PFSK-1 (cell line): ENCODE measurements at regions not wholly inside any gene's neighbourhood (a gene's known extent, or its start where the extent isn't known, plus 50 kb on each side); places are given as distances from the start of the nearest gene placed in this dataset.

Experiments
- FOXP2 ChIP-seq: optimal IDR thresholded peaks from 2 replicates; pipeline ENCODE3; 2011; ENCODE audit warnings: borderline replicate concordance, control low read depth, inconsistent platforms; ENCODE audit not compliant: insufficient read depth; ENCODE audit errors: extremely low read length, extremely low read depth
- POLR2AphosphoS5 ChIP-seq: IDR thresholded peaks from 2 replicates; pipeline ENCODE4 v1.6.1; 2012; ENCODE audit warnings: low read depth, mild to moderate bottlenecking, control low read depth, low read length, moderate library complexity
- SIN3A ChIP-seq: IDR thresholded peaks from 2 replicates; pipeline ENCODE4 v1.6.1; 2012; ENCODE audit warnings: mild to moderate bottlenecking, low read length, moderate library complexity, borderline replicate concordance; ENCODE audit not compliant: insufficient read depth
- TAF1 ChIP-seq: IDR thresholded peaks from 2 replicates; pipeline ENCODE4 v1.6.1; 2012; ENCODE audit warnings: low read length, control low read depth, borderline replicate concordance; ENCODE audit not compliant: insufficient read depth
- TF ChIP-seq, protein P1 (sequence below), 2 experiments: IDR thresholded peaks; 2 replicates each; pipeline versions ENCODE4 v1.6.1 to v1.8.0; 2011 to 2012; ENCODE audit warnings: low read depth in 2 of 2, low read length in 2 of 2, control low read depth in 1 of 2, inconsistent platforms in 1 of 2, mild to moderate bottlenecking in 1 of 2, moderate library complexity in 1 of 2; ENCODE audit not compliant: insufficient read depth in 1 of 2

DNA sequence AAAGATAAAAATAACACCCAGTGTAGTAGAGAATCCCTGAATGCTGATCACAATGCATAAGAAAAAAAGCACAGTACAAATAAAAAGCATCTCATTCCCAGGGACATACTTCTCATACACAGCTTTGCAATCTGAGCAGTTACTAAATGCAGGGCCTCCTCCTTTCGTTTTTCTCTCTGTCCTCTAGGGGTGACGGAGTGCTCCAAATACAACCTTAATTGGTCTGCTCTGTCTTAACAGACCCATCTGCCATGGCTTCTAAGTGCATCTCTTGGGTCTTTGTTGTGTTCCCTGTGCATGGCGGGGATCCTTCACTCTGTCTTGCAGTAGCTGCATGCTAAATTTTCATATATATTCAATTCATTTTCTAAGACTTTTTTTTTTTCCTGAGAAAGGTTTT, 1114.2 kb upstream of the RAG2 start:
- TF ChIP-seq POLR2AphosphoS5 (no peak), SIN3A (no peak), FOXP2 (no peak), TAF1 (no peak)
- TF ChIP-seq, protein P1, sequence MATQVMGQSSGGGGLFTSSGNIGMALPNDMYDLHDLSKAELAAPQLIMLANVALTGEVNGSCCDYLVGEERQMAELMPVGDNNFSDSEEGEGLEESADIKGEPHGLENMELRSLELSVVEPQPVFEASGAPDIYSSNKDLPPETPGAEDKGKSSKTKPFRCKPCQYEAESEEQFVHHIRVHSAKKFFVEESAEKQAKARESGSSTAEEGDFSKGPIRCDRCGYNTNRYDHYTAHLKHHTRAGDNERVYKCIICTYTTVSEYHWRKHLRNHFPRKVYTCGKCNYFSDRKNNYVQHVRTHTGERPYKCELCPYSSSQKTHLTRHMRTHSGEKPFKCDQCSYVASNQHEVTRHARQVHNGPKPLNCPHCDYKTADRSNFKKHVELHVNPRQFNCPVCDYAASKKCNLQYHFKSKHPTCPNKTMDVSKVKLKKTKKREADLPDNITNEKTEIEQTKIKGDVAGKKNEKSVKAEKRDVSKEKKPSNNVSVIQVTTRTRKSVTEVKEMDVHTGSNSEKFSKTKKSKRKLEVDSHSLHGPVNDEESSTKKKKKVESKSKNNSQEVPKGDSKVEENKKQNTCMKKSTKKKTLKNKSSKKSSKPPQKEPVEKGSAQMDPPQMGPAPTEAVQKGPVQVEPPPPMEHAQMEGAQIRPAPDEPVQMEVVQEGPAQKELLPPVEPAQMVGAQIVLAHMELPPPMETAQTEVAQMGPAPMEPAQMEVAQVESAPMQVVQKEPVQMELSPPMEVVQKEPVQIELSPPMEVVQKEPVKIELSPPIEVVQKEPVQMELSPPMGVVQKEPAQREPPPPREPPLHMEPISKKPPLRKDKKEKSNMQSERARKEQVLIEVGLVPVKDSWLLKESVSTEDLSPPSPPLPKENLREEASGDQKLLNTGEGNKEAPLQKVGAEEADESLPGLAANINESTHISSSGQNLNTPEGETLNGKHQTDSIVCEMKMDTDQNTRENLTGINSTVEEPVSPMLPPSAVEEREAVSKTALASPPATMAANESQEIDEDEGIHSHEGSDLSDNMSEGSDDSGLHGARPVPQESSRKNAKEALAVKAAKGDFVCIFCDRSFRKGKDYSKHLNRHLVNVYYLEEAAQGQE (IDR thresholded peaks at IDR 0.05; ENCODE audit: insufficient read depth in 1 of 2, low read depth in 2 of 2, low read length in 2 of 2): no peak

DNA sequence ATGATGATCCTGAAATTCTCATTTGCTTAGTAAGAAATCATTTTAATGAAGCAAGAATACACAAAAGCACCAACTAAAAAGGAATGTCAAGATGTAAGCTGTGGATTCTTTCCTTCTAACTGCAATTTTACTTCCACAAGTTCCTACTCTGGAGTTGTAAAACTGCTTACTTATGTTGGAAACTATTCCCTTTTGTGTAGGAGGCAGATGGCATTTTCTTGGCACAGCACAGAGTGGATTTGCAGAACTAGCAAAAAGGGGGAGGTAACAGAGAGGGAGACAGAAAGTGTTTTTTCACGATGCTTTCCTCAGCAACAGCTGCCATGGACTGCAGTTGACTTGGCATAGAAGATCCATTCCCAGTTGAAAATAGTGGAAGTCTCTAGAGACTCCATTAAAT, 1112.0 kb upstream of the RAG2 start:
- TF ChIP-seq, protein P1 (IDR thresholded peaks at IDR 0.05; ENCODE audit: insufficient read depth in 1 of 2, low read depth in 2 of 2, low read length in 2 of 2): no peak
- no peak for TF ChIP-seq SIN3A
- no peak for TF ChIP-seq FOXP2
- TF ChIP-seq POLR2AphosphoS5: no peak
- no peak for TF ChIP-seq TAF1

DNA sequence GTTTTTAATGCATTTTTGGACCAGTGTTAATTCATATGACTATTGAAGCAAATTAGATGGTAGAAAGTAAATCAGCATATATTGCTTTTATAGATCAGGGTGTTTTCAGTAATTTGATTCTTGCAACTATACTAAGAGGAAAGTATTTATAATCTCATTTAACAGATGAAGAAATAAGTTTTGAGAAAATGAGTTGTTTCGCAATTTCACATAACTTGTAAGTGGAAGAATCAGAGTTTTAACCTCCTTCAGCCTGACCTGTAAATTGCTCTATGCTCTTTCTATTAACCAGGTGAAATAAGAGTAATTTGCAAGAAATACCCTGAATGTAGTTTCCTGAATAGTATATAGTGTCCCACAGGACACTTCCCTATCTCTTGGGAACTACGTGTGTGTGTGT, 1106.8 kb upstream of the RAG2 start:
- TF ChIP-seq POLR2AphosphoS5: no peak
- TF ChIP-seq TAF1: no peak
- no peak for TF ChIP-seq SIN3A
- TF ChIP-seq, protein P1 (IDR thresholded peaks at IDR 0.05; ENCODE audit: insufficient read depth in 1 of 2, low read depth in 2 of 2, low read length in 2 of 2): no peak
- no peak for TF ChIP-seq FOXP2

DNA sequence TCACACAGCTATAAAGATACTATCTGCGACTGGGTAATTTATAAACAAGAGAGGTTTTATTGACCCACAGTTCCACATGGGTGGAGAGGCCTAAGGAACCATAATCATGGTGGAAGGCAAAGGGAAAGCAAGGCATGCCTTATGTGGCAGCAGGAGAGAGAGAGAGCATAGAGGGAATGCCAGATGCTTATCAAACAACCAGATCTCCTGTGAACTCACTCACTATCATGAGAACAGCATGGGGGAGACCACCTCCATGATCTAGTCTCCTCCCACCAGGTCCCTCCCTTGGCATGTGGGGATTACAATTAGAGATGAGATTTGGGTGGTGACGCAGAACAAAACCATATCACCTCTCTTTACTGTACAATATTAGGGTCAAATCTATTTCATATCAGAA, 1101.6 kb upstream of the RAG2 start:
- TF ChIP-seq TAF1: no peak
- TF ChIP-seq FOXP2: no peak
- TF ChIP-seq SIN3A: no peak
- TF ChIP-seq POLR2AphosphoS5: no peak
- TF ChIP-seq, protein P1 (IDR thresholded peaks at IDR 0.05; ENCODE audit: insufficient read depth in 1 of 2, low read depth in 2 of 2, low read length in 2 of 2): no peak

DNA sequence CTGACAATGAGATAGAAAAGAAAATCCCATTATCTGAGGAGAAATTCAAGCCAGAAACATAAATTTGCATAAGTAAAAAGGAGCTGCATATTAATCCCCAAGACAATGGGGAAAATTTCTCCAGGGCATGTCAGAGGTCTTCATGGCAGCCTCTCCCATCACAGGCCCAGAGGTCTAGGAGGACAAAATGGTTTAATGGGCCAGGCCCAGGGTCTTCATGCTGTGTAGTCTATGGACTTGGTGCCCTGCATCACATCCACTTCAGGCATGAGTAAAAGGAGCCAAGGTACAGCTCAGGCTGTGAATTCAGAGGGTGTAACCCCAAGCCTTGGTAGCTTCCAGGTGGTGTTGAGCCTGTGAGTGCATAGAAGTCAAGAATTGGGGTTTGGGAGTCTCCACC, 1097.2 kb upstream of the RAG2 start:
- TF ChIP-seq SIN3A (no peak), POLR2AphosphoS5 (no peak), TAF1 (no peak), FOXP2 (no peak)
- TF ChIP-seq, protein P1 (IDR thresholded peaks at IDR 0.05; ENCODE audit: insufficient read depth in 1 of 2, low read depth in 2 of 2, low read length in 2 of 2): no peak
